ENCODE measurements at regions not wholly inside any gene's neighbourhood (a gene's known extent, or its start where the extent isn't known, plus 50 kb on each side); places are given as distances from the start of the nearest gene placed in this dataset.

GRCh38 chr13:64808704-64809103, 2421.4 kb downstream of the PCDH9 start (continued):
- no peak for TF ChIP-seq ZNF263 (CRISPR knock-in tag; IDR thresholded peaks at IDR 0.05; ENCODE audit: low read depth)
- no peak for TF ChIP-seq NR1H2 (CRISPR knock-in tag; IDR thresholded peaks at IDR 0.05)

GRCh38 chr13:64801768-64802167, 2428.4 kb downstream of the PCDH9 start:
- CTCF ChIA-PET, result no interaction called here
- no peaks in the 10 kb centered on the region for H3K9me3 Mint-ChIP-seq

GRCh38 chr13:64798422-64798821, 2431.7 kb downstream of the PCDH9 start:
- POLR2A ChIA-PET, result no interaction called here
- TF ChIP-seq E2F1 (CRISPR knock-in tag; IDR thresholded peaks at IDR 0.05) (no peak), AR (CRISPR knock-in tag; IDR thresholded peaks at IDR 0.05) (no peak), PREB (CRISPR knock-in tag; IDR thresholded peaks at IDR 0.05; ENCODE audit: borderline replicate concordance) (no peak), ETV6 (CRISPR knock-in tag; IDR thresholded peaks at IDR 0.05) (no peak), EMX1 (CRISPR knock-in tag; IDR thresholded peaks at IDR 0.05) (no peak), ZNF416 (CRISPR knock-in tag; IDR thresholded peaks at IDR 0.05) (no peak), GTF2I (CRISPR knock-in tag; conservative IDR thresholded peaks at IDR 0.05) (no peak)

More at GRCh38 chr13:64801768-64802167, 2428.4 kb downstream of the PCDH9 start:
- Mint-ChIP-seq H3K4me3 (no peak overlapping the region), H3K36me3 (no peaks in the 10 kb centered on the region), H3K27me3 (ENCODE audit: low read depth) (no peaks in the 10 kb centered on the region), H3K4me1 (no peaks in the 10 kb centered on the region), H3K27ac (no peak overlapping the region)
- TF ChIP-seq MYBL2 (CRISPR knock-in tag; IDR thresholded peaks at IDR 0.05) (no peak), SOX15 (CRISPR knock-in tag; IDR thresholded peaks at IDR 0.05) (no peak), NR2C2 (CRISPR knock-in tag; IDR thresholded peaks at IDR 0.05) (no peak), NR1H2 (CRISPR knock-in tag; IDR thresholded peaks at IDR 0.05) (no peak), ZNF512 (CRISPR knock-in tag; IDR thresholded peaks at IDR 0.05; ENCODE audit: borderline replicate concordance) (no peak)
- no peak for DNase-seq (ENCODE audit: low spot score)
- no peak for ATAC-seq
- POLR2A ChIA-PET, result no interaction called here

GRCh38 chr13:64793592-64793991, 2436.5 kb downstream of the PCDH9 start:
- CTCF ChIA-PET, result no interaction called here
- ATAC-seq (no peak), DNase-seq (ENCODE audit: low spot score) (no peak)
- Mint-ChIP-seq H3K27me3 (ENCODE audit: low read depth) (no peaks in the 10 kb centered on the region), H3K4me3 (no peak overlapping the region), H3K36me3 (no peaks in the 10 kb centered on the region), H3K9me3 (no peaks in the 10 kb centered on the region), H3K27ac (no peak overlapping the region), H3K4me1 (peaks cover 4% of the 10 kb centered on the region)
- POLR2A ChIA-PET, result no interaction called here
- TF ChIP-seq CBFB (CRISPR knock-in tag; IDR thresholded peaks at IDR 0.05; ENCODE audit: low read depth) (no peak), ESRRA (CRISPR knock-in tag; IDR thresholded peaks at IDR 0.05; ENCODE audit: borderline replicate concordance) (no peak), ZNF423 (CRISPR knock-in tag; IDR thresholded peaks at IDR 0.05) (no peak), ZNF532 (CRISPR knock-in tag; IDR thresholded peaks at IDR 0.05; ENCODE audit: borderline replicate concordance) (no peak), ZSCAN18 (CRISPR knock-in tag; IDR thresholded peaks at IDR 0.05) (no peak), ZMAT4 (CRISPR knock-in tag; IDR thresholded peaks at IDR 0.05) (no peak)

More at GRCh38 chr13:64798422-64798821, 2431.7 kb downstream of the PCDH9 start:
- H3K4me1 Mint-ChIP-seq, result no peaks in the 10 kb centered on the region
- no peaks in the 10 kb centered on the region for H3K9me3 Mint-ChIP-seq
- CTCF ChIA-PET, result no interaction called here
- no peak for ATAC-seq
- no peak for DNase-seq (ENCODE audit: low spot score)
- H3K27me3 Mint-ChIP-seq (ENCODE audit: low read depth), result no peaks in the 10 kb centered on the region
- H3K4me3 Mint-ChIP-seq, result no peak overlapping the region
- no peak overlapping the region; the same call in 1 of the 2 replicates for H3K27ac Mint-ChIP-seq
- no peaks in the 10 kb centered on the region for H3K36me3 Mint-ChIP-seq
